Activated CD4-positive, alpha-beta T cell treated with anti-CD3 and anti-CD28 coated beads, Interleukin-2, amount 10 ng/mL, durations not matched to agents 24 days and 14 days (primary cell): ENCODE measurements at regions not wholly inside any gene's neighbourhood (a gene's known extent, or its start where the extent isn't known, plus 50 kb on each side); places are given as distances from the start of the nearest gene placed in this dataset.

Experiments used
- DNase-seq: peaks from one replicate; pipeline ENCODE4 v3.0.0; 2022
- H3K27ac Mint-ChIP-seq: one replicate; pipeline ENCODE4 v1.8.0; 2022; ENCODE audit warnings: mild to moderate bottlenecking, mixed read lengths
- H3K27me3 Mint-ChIP-seq: one replicate; pipeline ENCODE4 v1.8.0; 2022; ENCODE audit warnings: mixed read lengths
- H3K36me3 Mint-ChIP-seq: one replicate; pipeline ENCODE4 v1.8.0; 2022; ENCODE audit warnings: low read depth, mild to moderate bottlenecking, mixed read lengths
- H3K4me1 Mint-ChIP-seq: one replicate; pipeline ENCODE4 v1.8.0; 2021; ENCODE audit warnings: mixed read lengths
- H3K4me3 Mint-ChIP-seq: one replicate; pipeline ENCODE4 v1.8.0; 2022; ENCODE audit warnings: mild to moderate bottlenecking, moderate library complexity, mixed read lengths
- H3K9me3 Mint-ChIP-seq: one replicate; pipeline ENCODE4 v1.8.0; 2021; ENCODE audit warnings: mixed read lengths
- intact Hi-C: fragments of 100-400 bp; cut with micrococcal nuclease; formaldehyde crosslinking; loops from one replicate; pipeline ENCODE4 v1.15.1; 2023

GRCh38 chr9:1414711-1415131 lies 364.6 kb downstream of the DMRT2 start:
- peaks cover 3% of the 10 kb centered on the region for H3K9me3 Mint-ChIP-seq
- no peaks in the 10 kb centered on the region for H3K27me3 Mint-ChIP-seq
- peaks cover 4% of the 10 kb centered on the region for H3K4me1 Mint-ChIP-seq
- H3K27ac Mint-ChIP-seq: no peak overlapping the region
- intact Hi-C loops: no loop called here
- H3K36me3 Mint-ChIP-seq: no peaks in the 10 kb centered on the region
- DNase-seq: no peak
- H3K4me3 Mint-ChIP-seq: no peak overlapping the region

GRCh38 chr9:1415146-1415545 lies 365.0 kb downstream of the DMRT2 start:
- intact Hi-C loops: no loop called here
- Mint-ChIP-seq H3K4me3 (no peak overlapping the region), H3K36me3 (no peaks in the 10 kb centered on the region), H3K4me1 (peaks cover 4% of the 10 kb centered on the region), H3K9me3 (peaks cover 3% of the 10 kb centered on the region), H3K27me3 (no peaks in the 10 kb centered on the region), H3K27ac (no peak overlapping the region)
- DNase-seq: no peak

- no peak overlapping the region for H3K4me3 Mint-ChIP-seq
- H3K27me3 Mint-ChIP-seq: no peaks in the 10 kb centered on the region
- intact Hi-C loops: no loop called here
- no peaks in the 10 kb centered on the region for H3K36me3 Mint-ChIP-seq
- DNase-seq: no peak
- no peak overlapping the region for H3K27ac Mint-ChIP-seq
- peaks cover 4% of the 10 kb centered on the region for H3K4me1 Mint-ChIP-seq
- H3K9me3 Mint-ChIP-seq: peaks cover 3% of the 10 kb centered on the region
Measured at GRCh38 chr9:1416261-1416660, 366.1 kb downstream of the DMRT2 start.

DNA sequence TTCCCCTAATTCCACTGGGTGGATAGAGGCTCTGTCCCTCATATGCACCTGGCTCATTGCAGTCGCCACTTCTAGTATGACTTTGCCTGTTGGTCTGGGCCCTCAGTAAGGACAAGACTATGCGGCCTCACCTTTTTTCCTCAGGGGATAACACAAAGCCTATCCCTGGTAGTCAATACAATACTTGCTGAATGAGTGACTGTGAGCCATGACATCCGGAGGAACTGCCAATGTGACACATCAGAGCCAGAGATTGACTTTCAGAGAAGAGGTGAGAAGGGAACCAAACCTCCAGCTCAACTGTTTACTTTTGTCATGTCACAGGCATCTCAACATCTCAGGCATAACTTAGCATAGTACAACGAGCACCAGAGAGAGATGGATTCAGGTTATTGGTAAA lies 371.3 kb downstream of the DMRT2 start:
- intact Hi-C loops: no loop called here
- no peak overlapping the region for H3K27ac Mint-ChIP-seq
- no peak for DNase-seq
- no peaks in the 10 kb centered on the region for H3K27me3 Mint-ChIP-seq
- H3K36me3 Mint-ChIP-seq: no peaks in the 10 kb centered on the region
- no peaks in the 10 kb centered on the region for H3K9me3 Mint-ChIP-seq
- H3K4me3 Mint-ChIP-seq: no peak overlapping the region
- no peaks in the 10 kb centered on the region for H3K4me1 Mint-ChIP-seq

DNA sequence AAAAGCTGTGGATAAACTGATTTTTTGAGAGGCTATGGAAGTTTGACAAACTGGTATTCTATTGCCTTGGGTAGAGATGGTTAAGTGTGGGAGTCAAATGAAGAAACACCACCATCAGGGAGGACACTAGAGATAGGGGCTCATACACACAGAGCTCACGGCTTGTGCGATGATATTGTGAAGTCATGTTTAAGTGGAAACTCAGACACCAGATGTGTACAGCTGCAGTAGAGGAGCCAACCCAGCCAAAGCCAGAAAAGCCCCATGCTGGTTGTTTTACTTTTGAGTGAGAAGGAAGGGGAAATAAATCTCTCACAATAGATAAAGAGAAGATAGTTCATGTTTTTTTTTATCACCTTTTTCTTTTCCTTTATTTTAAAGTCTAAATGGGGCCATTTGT lies 377.7 kb downstream of the DMRT2 start:
- intact Hi-C loops: no loop called here
- no peaks in the 10 kb centered on the region for H3K4me1 Mint-ChIP-seq

GRCh38 chr9:1429297-1429696 lies 379.1 kb downstream of the DMRT2 start:
- Mint-ChIP-seq H3K4me1 (no peaks in the 10 kb centered on the region), H3K9me3 (no peaks in the 10 kb centered on the region), H3K27ac (no peak overlapping the region), H3K36me3 (no peaks in the 10 kb centered on the region), H3K27me3 (peaks cover 5% of the 10 kb centered on the region), H3K4me3 (no peak overlapping the region)
- DNase-seq: peak; percentile 59
- intact Hi-C loops: no loop called here

More for the DNA sequence above, 377.7 kb downstream of the DMRT2 start:
- no peak overlapping the region for H3K27ac Mint-ChIP-seq
- H3K36me3 Mint-ChIP-seq: no peaks in the 10 kb centered on the region
- H3K27me3 Mint-ChIP-seq: peaks cover 3% of the 10 kb centered on the region
- DNase-seq: no peak
- H3K4me3 Mint-ChIP-seq: no peak overlapping the region
- H3K9me3 Mint-ChIP-seq: no peaks in the 10 kb centered on the region

DNA sequence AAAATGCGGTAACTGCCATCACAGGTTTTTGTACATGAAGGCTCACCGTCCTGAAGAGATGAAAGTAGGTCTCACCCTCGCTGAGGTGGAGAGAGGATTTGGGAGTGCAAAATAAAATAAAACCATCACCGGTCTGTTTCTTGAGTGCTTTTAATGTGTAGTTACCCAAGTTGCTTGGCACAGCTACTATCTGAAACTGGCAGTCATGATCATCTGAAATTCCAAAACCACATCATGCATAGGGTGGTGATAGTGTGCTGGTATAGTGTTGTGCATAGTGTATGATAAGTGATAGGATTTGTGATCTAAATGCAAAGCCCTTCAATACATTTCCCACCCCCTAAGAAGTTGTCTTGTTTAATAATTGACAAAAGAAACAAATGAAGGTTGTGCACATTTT lies 381.3 kb downstream of the DMRT2 start:
- H3K4me3 Mint-ChIP-seq: no peak overlapping the region
- intact Hi-C loops: no loop called here

DNA sequence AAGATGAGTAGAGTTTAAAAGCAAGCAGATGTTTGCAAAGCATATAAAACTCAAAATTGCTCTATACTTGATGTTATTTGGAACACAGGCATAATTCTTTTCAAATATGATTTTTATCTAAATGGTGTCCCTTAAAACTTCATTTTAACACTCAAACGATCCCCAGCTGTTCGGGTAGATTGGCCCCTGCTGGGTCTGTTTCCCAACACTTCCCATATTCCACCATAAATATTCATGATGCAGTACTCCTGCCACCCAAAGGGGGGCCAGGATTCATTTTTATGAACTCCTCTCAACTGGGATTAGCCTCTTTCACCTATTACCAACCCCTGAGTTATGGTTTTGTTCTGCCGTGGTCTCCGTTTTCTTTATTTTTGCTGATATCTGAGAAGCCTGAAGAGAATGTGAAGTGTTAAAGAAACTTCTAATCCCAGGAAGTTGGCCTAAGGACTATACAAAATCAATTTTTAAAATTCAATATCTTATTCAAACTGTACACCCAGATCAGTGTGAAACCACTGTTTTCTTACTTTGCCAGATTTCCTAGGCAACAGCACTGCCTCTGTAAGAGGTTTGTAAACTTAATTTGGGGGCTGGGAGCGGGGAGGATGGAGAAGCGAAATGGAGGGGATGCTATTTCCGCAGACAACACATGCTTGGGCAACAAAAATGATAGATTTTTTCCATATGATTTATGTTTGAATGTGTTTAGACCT lies 384.1 kb downstream of the DMRT2 start:
- DNase-seq: no peak
- H3K9me3 Mint-ChIP-seq: no peaks in the 10 kb centered on the region
- H3K4me1 Mint-ChIP-seq: no peaks in the 10 kb centered on the region
- intact Hi-C loops: no loop called here
- H3K36me3 Mint-ChIP-seq: no peaks in the 10 kb centered on the region
- H3K27me3 Mint-ChIP-seq: peaks cover 3% of the 10 kb centered on the region
- H3K27ac Mint-ChIP-seq: no peak overlapping the region
- H3K4me3 Mint-ChIP-seq: no peak overlapping the region

More for the DNA sequence above, 381.3 kb downstream of the DMRT2 start:
- Mint-ChIP-seq H3K4me1 (no peaks in the 10 kb centered on the region), H3K36me3 (no peaks in the 10 kb centered on the region), H3K9me3 (no peaks in the 10 kb centered on the region), H3K27ac (no peak overlapping the region), H3K27me3 (peaks cover 5% of the 10 kb centered on the region)
- no peak for DNase-seq

GRCh38 chr9:1434811-1435210 lies 384.7 kb downstream of the DMRT2 start:
- intact Hi-C loops: no loop called here
- Mint-ChIP-seq H3K9me3 (no peaks in the 10 kb centered on the region), H3K27me3 (peaks cover 2% of the 10 kb centered on the region), H3K27ac (no peak overlapping the region), H3K36me3 (no peaks in the 10 kb centered on the region), H3K4me1 (no peaks in the 10 kb centered on the region), H3K4me3 (no peak overlapping the region)
- DNase-seq: no peak

- H3K4me1 Mint-ChIP-seq: no peaks in the 10 kb centered on the region
- H3K27ac Mint-ChIP-seq: no peak overlapping the region
- H3K4me3 Mint-ChIP-seq: no peak overlapping the region
- no peak for DNase-seq
- H3K36me3 Mint-ChIP-seq: no peaks in the 10 kb centered on the region
- H3K27me3 Mint-ChIP-seq: no peaks in the 10 kb centered on the region
- intact Hi-C loops: no loop called here
- no peaks in the 10 kb centered on the region for H3K9me3 Mint-ChIP-seq
Measured at GRCh38 chr9:1440256-1440655, 390.1 kb downstream of the DMRT2 start.

DNA sequence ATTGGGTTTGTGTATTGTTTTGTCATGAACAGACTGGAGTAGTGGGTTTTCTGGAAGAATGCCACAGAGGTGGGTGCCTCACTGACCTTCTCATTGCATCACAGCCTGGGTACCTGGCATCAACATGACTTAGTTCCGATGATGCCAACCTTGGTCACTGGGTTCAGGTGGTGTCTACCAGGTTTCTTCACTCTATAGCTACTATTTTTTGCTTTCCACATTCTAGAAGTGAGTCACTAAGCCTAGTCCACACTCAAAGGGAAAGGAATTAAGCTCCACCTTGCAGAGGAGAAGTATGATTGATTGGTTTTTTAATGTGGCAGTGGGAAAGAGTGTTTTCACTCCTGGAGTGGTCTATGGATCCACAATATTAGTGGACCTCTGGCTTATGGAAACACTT lies 391.9 kb downstream of the DMRT2 start:
- no peak overlapping the region for H3K4me3 Mint-ChIP-seq
- intact Hi-C loops: no loop called here

GRCh38 chr9:1443450-1443849 lies 393.3 kb downstream of the DMRT2 start:
- no peak overlapping the region for H3K27ac Mint-ChIP-seq
- H3K36me3 Mint-ChIP-seq: no peaks in the 10 kb centered on the region
- no peak for DNase-seq
- H3K4me3 Mint-ChIP-seq: no peak overlapping the region
- intact Hi-C loops: no loop called here
- H3K9me3 Mint-ChIP-seq: no peaks in the 10 kb centered on the region
- no peaks in the 10 kb centered on the region for H3K27me3 Mint-ChIP-seq
- no peaks in the 10 kb centered on the region for H3K4me1 Mint-ChIP-seq

More for the DNA sequence above, 391.9 kb downstream of the DMRT2 start:
- Mint-ChIP-seq H3K27ac (no peak overlapping the region), H3K4me1 (no peaks in the 10 kb centered on the region), H3K36me3 (no peaks in the 10 kb centered on the region), H3K27me3 (no peaks in the 10 kb centered on the region), H3K9me3 (no peaks in the 10 kb centered on the region)
- no peak for DNase-seq

DNA sequence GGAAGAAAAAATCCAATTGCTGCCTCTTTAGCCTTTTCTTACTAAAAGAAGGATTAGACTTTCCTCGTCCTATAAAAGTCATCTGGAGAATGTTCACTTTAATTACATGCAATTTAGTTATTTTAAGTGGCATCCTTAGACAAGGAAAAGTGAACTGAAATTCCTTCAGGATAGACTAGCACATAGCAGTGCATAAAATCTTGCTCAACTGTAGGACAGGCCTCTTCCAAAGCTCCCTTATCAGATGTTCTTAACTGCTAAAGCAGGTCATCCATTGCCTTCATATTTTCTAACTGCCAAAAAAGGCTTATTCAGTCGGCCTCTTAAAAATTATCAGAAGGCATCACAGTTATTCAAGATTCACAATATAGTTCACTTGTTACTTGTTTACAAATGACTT lies 396.5 kb downstream of the DMRT2 start:
- Mint-ChIP-seq H3K4me3 (no peak overlapping the region), H3K36me3 (no peaks in the 10 kb centered on the region), H3K27ac (no peak overlapping the region), H3K9me3 (no peaks in the 10 kb centered on the region), H3K27me3 (no peaks in the 10 kb centered on the region), H3K4me1 (no peaks in the 10 kb centered on the region)
- DNase-seq: no peak
- intact Hi-C loops: no loop called here

DNA sequence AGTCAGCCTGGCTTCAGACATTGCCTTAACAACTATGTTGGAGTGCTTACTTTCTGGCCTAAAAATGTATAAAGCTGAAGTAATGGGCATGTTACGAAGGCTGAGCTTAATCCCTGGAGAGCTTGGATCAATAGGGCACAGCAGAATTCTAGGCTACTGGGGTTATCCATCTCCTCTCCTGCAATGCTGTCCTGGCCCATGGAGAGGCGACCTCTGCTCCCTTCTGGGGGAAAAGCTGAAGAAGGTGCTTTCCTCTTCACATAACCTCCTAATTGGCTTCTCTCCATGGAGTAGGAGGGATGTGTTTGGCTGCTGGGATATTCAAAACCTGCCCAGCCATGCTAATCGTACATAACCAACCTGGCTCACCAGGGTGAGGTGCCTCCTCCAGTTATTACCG lies 403.5 kb downstream of the DMRT2 start:
- no peak for DNase-seq
- no peak overlapping the region for H3K4me3 Mint-ChIP-seq
- peaks cover 2% of the 10 kb centered on the region for H3K27me3 Mint-ChIP-seq
- intact Hi-C loops: no loop called here
- H3K27ac Mint-ChIP-seq: no peak overlapping the region
- no peaks in the 10 kb centered on the region for H3K36me3 Mint-ChIP-seq
- no peaks in the 10 kb centered on the region for H3K4me1 Mint-ChIP-seq
- no peaks in the 10 kb centered on the region for H3K9me3 Mint-ChIP-seq

DNA sequence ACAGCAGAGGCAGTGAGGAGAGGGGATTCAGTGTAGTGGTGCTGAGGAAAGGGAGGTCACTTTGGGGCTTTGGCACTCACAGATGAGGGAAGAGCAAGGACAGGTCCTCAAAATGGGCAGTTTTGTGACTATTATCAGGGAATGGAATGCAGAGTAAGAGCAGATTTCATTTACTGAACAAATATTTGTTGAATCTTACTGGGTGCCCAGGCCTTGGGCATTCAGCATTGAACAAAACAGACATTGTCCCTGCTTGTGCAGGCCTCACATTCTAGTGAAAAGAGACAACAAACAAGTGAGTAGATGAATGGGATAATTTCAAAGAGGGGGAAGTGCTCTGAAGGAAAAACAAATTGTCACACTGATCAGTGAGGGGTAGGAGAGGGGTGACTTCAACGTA lies 404.1 kb downstream of the DMRT2 start:
- H3K4me1 Mint-ChIP-seq: no peaks in the 10 kb centered on the region
- DNase-seq: no peak
- H3K4me3 Mint-ChIP-seq: no peak overlapping the region
- peaks cover 2% of the 10 kb centered on the region for H3K27me3 Mint-ChIP-seq
- no peaks in the 10 kb centered on the region for H3K36me3 Mint-ChIP-seq
- no peak overlapping the region for H3K27ac Mint-ChIP-seq
- intact Hi-C loops: no loop called here
- no peaks in the 10 kb centered on the region for H3K9me3 Mint-ChIP-seq
